Lower leg skin (tissue), 3 donors: ENCODE measurements at regions not wholly inside any gene's neighbourhood (a gene's known extent, or its start where the extent isn't known, plus 50 kb on each side); places are given as distances from the start of the nearest gene placed in this dataset.

Experiments used
- CTCF ChIP-seq, 3 donors: fragments of 450-650 bp; IDR thresholded peaks; one replicate each; pipeline ENCODE4 v1.5.1; 2016; ENCODE audit warnings: antibody characterized with exemption in 3 of 3, mild to moderate bottlenecking in 3 of 3, moderate library complexity in 2 of 3
- POLR2A ChIP-seq, 2 donors: fragments of 450-650 bp; IDR thresholded peaks; one replicate each; pipeline ENCODE4 v1.6.1; 2016 to 2017; ENCODE audit warnings: antibody characterized with exemption in 2 of 2, mild to moderate bottlenecking in 1 of 2, moderate library complexity in 1 of 2

- no peak for TF ChIP-seq POLR2A (IDR thresholded peaks at IDR 0.05)
- no peak for TF ChIP-seq CTCF (IDR thresholded peaks at IDR 0.05)
Measured at GRCh38 chr6:21800948-21801438, 207.4 kb downstream of the SOX4 start.
